ENCODE measurements at regions not wholly inside any gene's neighbourhood (a gene's known extent, or its start where the extent isn't known, plus 50 kb on each side); places are given as distances from the start of the nearest gene placed in this dataset.
A peak's percentile ranks its signal among the peaks of the same experiment; 100 is the strongest.

- DNase-seq (ENCODE audit: low read depth): no peak
- no peak for TF ChIP-seq CTCF (IDR thresholded peaks at IDR 0.05; ENCODE audit: insufficient read depth, low read depth, low read length, missing control alignments)
- H3K4me3 ChIP-seq (ENCODE audit: low read depth, low read length): no peak overlapping the region
Observed at GRCh38 chr7:142440906-142441411, 183.1 kb upstream of the PRSS58 start.

- TF ChIP-seq CTCF (IDR thresholded peaks at IDR 0.05; ENCODE audit: insufficient read depth, low read depth, low read length, missing control alignments): no peak
- DNase-seq (ENCODE audit: low read depth): no peak
- H3K4me3 ChIP-seq (ENCODE audit: low read depth, low read length): no peak overlapping the region
Observed at GRCh38 chr7:142440219-142440905, 182.5 kb upstream of the PRSS58 start.

- no peak for TF ChIP-seq CTCF (IDR thresholded peaks at IDR 0.05; ENCODE audit: insufficient read depth, low read depth, low read length, missing control alignments)
- peak; percentile 24 for DNase-seq (ENCODE audit: low read depth)
Observed at GRCh38 chr7:142439739-142440138, 181.9 kb upstream of the PRSS58 start.

GRCh38 chr7:142438923-142439515 is 181.2 kb upstream of the PRSS58 start:
- TF ChIP-seq CTCF (IDR thresholded peaks at IDR 0.05; ENCODE audit: insufficient read depth, low read depth, low read length, missing control alignments): no peak
- DNase-seq (ENCODE audit: low read depth): no peak
- no peak overlapping the region for H3K4me3 ChIP-seq (ENCODE audit: low read depth, low read length)

More at GRCh38 chr7:142439739-142440138, 181.9 kb upstream of the PRSS58 start:
- H3K4me3 ChIP-seq (ENCODE audit: low read depth, low read length): no peak overlapping the region

- peak; percentile 50 for DNase-seq (ENCODE audit: low read depth)
- TF ChIP-seq CTCF (IDR thresholded peaks at IDR 0.05; ENCODE audit: insufficient read depth, low read depth, low read length, missing control alignments): peak; percentile 64
- no peak overlapping the region for H3K4me3 ChIP-seq (ENCODE audit: low read depth, low read length)
Observed at GRCh38 chr7:142438235-142438922, 180.5 kb upstream of the PRSS58 start.

GRCh38 chr7:142437741-142438140 is 179.9 kb upstream of the PRSS58 start:
- no peak for DNase-seq (ENCODE audit: low read depth)
- no peak for TF ChIP-seq CTCF (IDR thresholded peaks at IDR 0.05; ENCODE audit: insufficient read depth, low read depth, low read length, missing control alignments)
- no peak overlapping the region for H3K4me3 ChIP-seq (ENCODE audit: low read depth, low read length)

Measured in GM12865 (cell line).